Endodermal cell (in vitro differentiated cells): ENCODE measurements at regions not wholly inside any gene's neighbourhood (a gene's known extent, or its start where the extent isn't known, plus 50 kb on each side); places are given as distances from the start of the nearest gene placed in this dataset.

ENCODE experiments used
- DNase-seq: peaks from one replicate; pipeline ENCODE4 v3.0.0-alpha.2; 2017
- H3K27ac ChIP-seq: 2 replicates; pipeline ENCODE4 v1.5.1; 2013; ENCODE audit warnings: mild to moderate bottlenecking, low read depth, low read length, moderate library complexity
- H3K27me3 ChIP-seq: 2 replicates; pipeline ENCODE4 v1.6.1; 2013; ENCODE audit warnings: mild to moderate bottlenecking, low read length, moderate library complexity; ENCODE audit not compliant: insufficient read depth, control insufficient read depth, poor library complexity, severe bottlenecking
- H3K36me3 ChIP-seq: 2 replicates; pipeline ENCODE4 v1.7.0; 2013; ENCODE audit warnings: mild to moderate bottlenecking, low read length, moderate library complexity; ENCODE audit not compliant: control insufficient read depth, insufficient read depth
- H3K4me1 ChIP-seq: one replicate; pipeline ENCODE4 v1.7.0; 2013; ENCODE audit warnings: low read length; ENCODE audit not compliant: control insufficient read depth, insufficient read depth
- H3K4me3 ChIP-seq: 2 replicates; pipeline ENCODE4 v1.5.1; 2013; ENCODE audit warnings: mild to moderate bottlenecking, low read length, moderate library complexity
- H3K9ac ChIP-seq: 2 replicates; pipeline ENCODE4 v1.6.1; 2013; ENCODE audit warnings: mild to moderate bottlenecking, low read length, moderate library complexity; ENCODE audit not compliant: poor library complexity, severe bottlenecking; ENCODE audit errors: extremely low read depth
- H3K9me3 ChIP-seq: 2 replicates; pipeline ENCODE4 v1.6.1; 2013; ENCODE audit warnings: mild to moderate bottlenecking, low read length, moderate library complexity; ENCODE audit not compliant: control insufficient read depth
- H3K27ac Mint-ChIP-seq: 2 replicates; pipeline ENCODE4 v1.8.0; 2020; ENCODE audit warnings: mixed read lengths
- H3K27me3 Mint-ChIP-seq: 2 replicates; pipeline ENCODE4 v1.8.0; 2021; ENCODE audit warnings: mild to moderate bottlenecking, mixed read lengths; ENCODE audit not compliant: insufficient read depth
- H3K36me3 Mint-ChIP-seq: 2 replicates; pipeline ENCODE4 v1.8.0; 2020; ENCODE audit warnings: low read depth, mixed read lengths
- H3K4me1 Mint-ChIP-seq: 2 replicates; pipeline ENCODE4 v1.8.0; 2020; ENCODE audit warnings: mixed read lengths
- H3K4me3 Mint-ChIP-seq: 2 replicates; pipeline ENCODE4 v1.8.0; 2020; ENCODE audit warnings: mild to moderate bottlenecking, moderate library complexity, mixed read lengths
- H3K9me3 Mint-ChIP-seq: 2 replicates; pipeline ENCODE4 v1.8.0; 2020; ENCODE audit warnings: mild to moderate bottlenecking, mixed read lengths
- CTCF ChIP-seq: fragments of 200-600 bp; sonication (generic); conservative IDR thresholded peaks from 2 replicates; pipeline ENCODE4 v1.5.0; 2021; ENCODE audit warnings: antibody characterized with exemption, mild to moderate bottlenecking
- whole genome bisulfite sequencing, 2 experiments: methylation state at CpG; one replicate each; pipeline versions ENCODE4 v1.1.5 to v1.1.7; 2013; ENCODE audit warnings: missing lambda C conversion rate in 2 of 2, mixed read lengths in 1 of 2; ENCODE audit not compliant: insufficient coverage in 1 of 2, insufficient read length in 1 of 2; 5-methylcytosine and 5-hydroxymethylcytosine counted together

- no peak overlapping the region for H3K9ac ChIP-seq
- peak; percentile 60 for TF ChIP-seq CTCF
Observed at GRCh38 chr11:26227301-26227746, 104.6 kb upstream of the ANO3 start.

GRCh38 chr11:26227883-26228502 lies 103.9 kb upstream of the ANO3 start:
- no peak overlapping the region for H3K27ac Mint-ChIP-seq
- 0 to 54% methylated on average over 1 to 3 of the region's 3 CpGs for WGBS, 2 experiments

More at GRCh38 chr11:26227301-26227746, 104.6 kb upstream of the ANO3 start:
- Mint-ChIP-seq H3K9me3 (peaks cover 2% of the 10 kb centered on the region), H3K4me1 (no peaks in the 10 kb centered on the region), H3K27me3 (no peaks in the 10 kb centered on the region), H3K4me3 (no peak overlapping the region), H3K36me3 (no peaks in the 10 kb centered on the region), H3K27ac (no peak overlapping the region)
- Histone ChIP-seq H3K4me1 (no peaks in the 10 kb centered on the region), H3K36me3 (no peaks in the 10 kb centered on the region), H3K4me3 (no peak overlapping the region), H3K9me3 (no peaks in the 10 kb centered on the region), H3K27ac (no peak overlapping the region), H3K27me3 (no peaks in the 10 kb centered on the region)
- WGBS, 2 experiments, result 84 to 86% methylated on average over 5 of the region's 5 CpGs
- DNase-seq, result no peak

GRCh38 chr11:26228778-26229177 lies 103.2 kb upstream of the ANO3 start:
- Histone ChIP-seq H3K36me3 (no peaks in the 10 kb centered on the region), H3K27me3 (no peaks in the 10 kb centered on the region), H3K4me3 (no peak overlapping the region), H3K27ac (no peak overlapping the region), H3K9ac (no peak overlapping the region), H3K4me1 (no peaks in the 10 kb centered on the region), H3K9me3 (no peaks in the 10 kb centered on the region)
- DNase-seq, result no peak
- H3K4me1 Mint-ChIP-seq, result no peaks in the 10 kb centered on the region
- no peaks in the 10 kb centered on the region for H3K27me3 Mint-ChIP-seq
- no peak for TF ChIP-seq CTCF
- no peak overlapping the region for H3K4me3 Mint-ChIP-seq
- WGBS, 2 experiments, result 92% methylated on average over 2 of the region's 2 CpGs; no CpG with 5 or more reads in 1 of the 2 experiments
- no peaks in the 10 kb centered on the region for H3K36me3 Mint-ChIP-seq
- H3K27ac Mint-ChIP-seq, result no peak overlapping the region
- H3K9me3 Mint-ChIP-seq, result no peaks in the 10 kb centered on the region

More at GRCh38 chr11:26227883-26228502, 103.9 kb upstream of the ANO3 start:
- Histone ChIP-seq H3K4me3 (no peak overlapping the region), H3K9ac (no peak overlapping the region), H3K27ac (no peak overlapping the region), H3K27me3 (no peaks in the 10 kb centered on the region), H3K9me3 (no peaks in the 10 kb centered on the region), H3K4me1 (no peaks in the 10 kb centered on the region), H3K36me3 (no peaks in the 10 kb centered on the region)
- TF ChIP-seq CTCF, result no peak
- peaks cover 1% of the 10 kb centered on the region for H3K9me3 Mint-ChIP-seq
- DNase-seq, result no peak
- H3K27me3 Mint-ChIP-seq, result no peaks in the 10 kb centered on the region
- H3K4me3 Mint-ChIP-seq, result no peak overlapping the region
- no peaks in the 10 kb centered on the region for H3K36me3 Mint-ChIP-seq
- no peaks in the 10 kb centered on the region for H3K4me1 Mint-ChIP-seq
